ENCODE measurements at regions not wholly inside any gene's neighbourhood (a gene's known extent, or its start where the extent isn't known, plus 50 kb on each side); places are given as distances from the start of the nearest gene placed in this dataset.

DNA sequence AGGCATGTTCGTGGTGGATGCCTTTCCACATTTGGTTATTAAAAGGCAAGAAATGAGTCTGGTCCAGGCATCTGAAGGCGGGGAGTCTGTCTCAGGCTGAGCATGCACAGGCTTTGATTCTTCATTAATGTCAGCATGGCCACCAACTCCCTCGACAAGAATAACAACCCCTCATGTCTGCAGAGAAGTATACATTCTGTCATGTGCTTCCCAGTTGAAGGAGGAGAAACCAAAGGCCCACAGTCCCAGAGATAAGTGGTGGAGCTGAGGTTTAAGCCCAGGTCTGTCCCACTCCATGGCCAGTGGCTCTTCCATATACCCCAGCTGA, 61.6 kb upstream of the LAPTM5 start:
- DNase-seq (ENCODE audit: low spot score in 2 of 2) = no peak
- no peak for FAIRE-seq

GRCh38 chr1:30818568-30819243, 61.1 kb upstream of the LAPTM5 start:
- FAIRE-seq (no peak), DNase-seq (ENCODE audit: low spot score in 2 of 2) (no peak)

DNA sequence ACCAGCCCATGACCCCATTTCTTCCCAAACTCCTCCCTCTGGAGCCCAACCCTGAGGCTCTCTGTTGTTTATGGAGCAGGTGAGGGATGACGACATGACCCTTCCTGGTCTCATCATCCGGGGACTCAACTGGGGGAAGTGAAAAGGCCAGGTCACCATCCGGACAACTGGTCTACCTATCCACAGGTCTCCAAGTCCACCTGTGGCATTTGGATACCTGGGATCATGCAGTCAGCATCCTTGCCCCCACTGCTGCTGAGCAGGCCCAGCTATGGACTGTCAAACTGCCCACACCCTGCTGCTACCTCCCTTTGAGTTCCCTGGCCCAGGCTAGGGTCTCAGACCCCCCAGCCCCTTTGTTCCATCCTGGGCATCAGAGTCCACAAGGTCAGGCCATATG, 60.0 kb upstream of the LAPTM5 start:
- FAIRE-seq (no peak), DNase-seq (ENCODE audit: low spot score in 2 of 2) (no peak)

DNA sequence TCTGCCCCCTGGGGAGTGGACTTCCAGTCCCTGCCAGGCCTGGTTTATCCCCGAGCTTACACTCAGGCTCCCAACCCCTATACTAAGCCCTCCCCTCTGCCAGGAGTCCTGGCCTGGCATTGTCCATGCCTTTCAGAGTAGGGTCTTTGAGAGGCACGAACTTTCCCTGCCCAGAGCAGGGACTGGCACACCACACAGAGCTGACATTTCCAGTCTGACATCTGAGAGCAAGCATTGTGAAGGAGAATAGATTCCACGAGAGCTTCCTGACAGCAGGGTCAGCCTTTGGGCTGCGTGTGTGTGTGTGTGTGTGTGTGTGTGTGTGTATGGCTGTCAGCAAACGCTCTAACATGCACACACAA, 59.5 kb upstream of the LAPTM5 start:
- no peak for DNase-seq (ENCODE audit: low spot score in 2 of 2)
- no peak for FAIRE-seq

GRCh38 chr1:30816211-30817076, 58.9 kb upstream of the LAPTM5 start:
- peak; percentile 79 to 85 for DNase-seq (ENCODE audit: low spot score in 2 of 2)
- FAIRE-seq = no peak

DNA sequence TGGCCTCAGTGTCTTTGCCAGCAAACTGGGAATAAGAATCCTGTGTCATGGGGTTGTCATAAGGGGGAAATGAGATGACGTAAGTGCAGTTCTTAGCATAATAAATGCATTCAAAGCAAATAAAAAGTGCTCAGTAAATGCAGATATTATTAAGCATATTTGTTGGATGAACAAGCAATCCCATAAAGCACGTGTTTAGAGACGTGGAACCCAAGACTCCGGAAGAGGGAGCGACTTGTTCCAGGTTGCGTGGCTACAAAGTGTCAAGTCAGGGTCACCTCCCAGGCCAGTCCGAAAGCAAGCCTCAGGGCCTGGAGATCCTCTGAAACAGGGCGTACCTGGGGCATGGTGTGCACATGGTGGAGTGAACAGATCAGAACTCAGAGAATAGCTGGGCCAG, 58.0 kb upstream of the LAPTM5 start:
- no peak for FAIRE-seq
- DNase-seq (ENCODE audit: low spot score in 2 of 2) = no peak

DNA sequence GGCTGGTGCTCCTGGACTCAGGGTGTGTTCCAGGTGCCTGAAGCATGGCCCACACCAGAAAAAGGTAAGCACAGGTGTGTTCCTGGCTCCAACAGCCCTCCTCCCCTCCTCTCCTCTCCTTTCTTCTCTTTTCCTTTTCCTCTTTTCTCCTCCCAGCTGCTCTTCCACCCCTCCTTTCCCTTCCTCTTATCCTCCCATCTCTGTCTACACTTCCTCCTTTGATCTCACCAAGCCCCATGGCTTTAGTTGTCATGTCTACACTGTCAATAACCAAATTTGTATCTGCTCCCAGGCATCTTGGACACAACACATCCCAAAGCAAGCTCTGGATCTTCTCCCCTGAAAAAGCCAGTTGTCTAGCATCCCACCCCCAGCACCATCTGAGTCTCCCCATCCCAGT, 56.7 kb upstream of the LAPTM5 start:
- DNase-seq (ENCODE audit: low spot score in 2 of 2) (no peak), FAIRE-seq (no peak)

GRCh38 chr1:30812076-30812475, 54.5 kb upstream of the LAPTM5 start:
- FAIRE-seq (no peak), DNase-seq (ENCODE audit: low spot score in 2 of 2) (no peak)

DNA sequence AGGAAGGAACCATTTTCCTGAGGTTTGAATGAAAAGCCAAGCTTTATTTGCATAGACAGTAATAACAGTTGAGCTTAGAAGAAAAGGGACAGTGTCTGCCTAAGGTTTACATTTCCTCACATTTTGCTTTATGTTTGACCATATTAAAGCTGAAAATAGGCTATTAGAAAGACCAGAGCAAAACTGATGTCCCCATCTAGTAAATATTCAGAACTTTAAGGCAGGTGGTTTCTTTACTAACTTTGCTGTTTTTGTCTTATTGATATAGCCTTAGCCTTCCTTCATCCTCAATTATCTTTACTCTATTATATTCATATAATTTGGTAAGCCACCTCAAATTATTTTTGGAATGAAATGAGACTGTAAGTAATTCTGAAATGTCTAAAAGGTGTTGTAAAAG, 53.6 kb upstream of the LAPTM5 start:
- no peak for FAIRE-seq

DNA sequence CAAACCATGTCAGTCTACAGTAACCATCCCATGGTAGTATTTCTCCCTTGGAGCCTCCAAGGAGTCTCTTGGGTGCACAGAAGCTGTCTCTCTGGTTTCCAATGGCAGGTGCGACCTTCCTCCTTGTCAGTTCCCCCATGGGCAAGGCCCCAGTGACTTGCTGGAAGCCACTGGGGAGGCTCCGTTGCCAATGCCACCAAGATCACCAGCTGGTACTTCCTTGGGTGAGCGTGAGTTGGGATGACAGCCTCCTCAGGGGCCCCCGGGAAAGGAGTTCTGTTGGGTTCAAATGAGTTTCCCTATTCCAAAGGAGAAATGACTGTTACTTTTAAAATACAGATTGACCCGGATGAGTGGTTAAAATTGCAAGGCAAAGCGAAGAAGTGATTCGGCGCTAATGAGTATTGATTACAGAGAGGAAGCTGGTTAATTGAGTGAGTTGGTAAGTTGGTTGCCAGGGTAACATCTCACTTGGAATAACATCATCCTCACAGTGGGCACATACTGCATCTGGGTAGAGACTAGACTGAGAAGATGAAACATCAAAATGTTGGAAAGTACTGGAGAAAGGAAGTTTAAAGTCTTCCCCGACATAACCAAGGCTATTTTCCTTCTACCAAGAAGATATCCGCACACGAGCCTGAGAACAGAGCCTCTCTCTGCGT, 53.0 kb upstream of the LAPTM5 start:
- no peak for DNase-seq (ENCODE audit: low spot score in 2 of 2)
- no peak for FAIRE-seq

More for the DNA sequence above, 53.6 kb upstream of the LAPTM5 start:
- no peak for DNase-seq (ENCODE audit: low spot score in 2 of 2)

GRCh38 chr1:30809514-30810263, 52.1 kb upstream of the LAPTM5 start:
- DNase-seq (ENCODE audit: low spot score in 2 of 2) (no peak), FAIRE-seq (no peak)

DNA sequence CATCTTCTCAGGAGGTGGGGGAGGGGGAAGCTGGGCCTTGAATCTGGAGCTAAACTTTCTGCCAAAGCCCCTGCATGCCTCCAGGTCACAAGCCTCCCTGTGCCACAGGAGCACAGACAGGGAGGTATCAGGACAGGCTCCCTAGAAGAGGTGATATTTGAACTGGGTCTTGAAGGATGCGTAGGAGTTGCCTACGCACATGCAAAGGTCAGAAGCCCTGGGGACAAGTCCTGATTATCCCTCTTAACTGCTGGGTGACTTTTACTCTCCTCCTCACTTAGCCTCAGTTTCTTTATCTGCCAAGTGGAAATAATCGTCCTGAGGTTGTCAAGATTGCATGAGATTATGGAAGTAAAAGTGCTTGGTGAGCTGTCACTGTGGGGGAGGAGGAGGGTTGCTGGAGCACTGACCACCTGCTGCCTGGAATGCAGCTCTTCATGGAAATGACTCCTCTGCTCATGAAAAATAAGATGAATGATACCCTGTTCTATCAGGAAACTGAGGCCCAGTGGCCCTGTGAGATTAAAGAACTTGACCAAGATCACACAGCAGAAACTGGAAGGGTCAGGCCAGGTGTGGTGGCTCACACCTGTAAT, 50.6 kb upstream of the LAPTM5 start:
- FAIRE-seq = no peak
- DNase-seq (ENCODE audit: low spot score in 2 of 2) = no peak

DNA sequence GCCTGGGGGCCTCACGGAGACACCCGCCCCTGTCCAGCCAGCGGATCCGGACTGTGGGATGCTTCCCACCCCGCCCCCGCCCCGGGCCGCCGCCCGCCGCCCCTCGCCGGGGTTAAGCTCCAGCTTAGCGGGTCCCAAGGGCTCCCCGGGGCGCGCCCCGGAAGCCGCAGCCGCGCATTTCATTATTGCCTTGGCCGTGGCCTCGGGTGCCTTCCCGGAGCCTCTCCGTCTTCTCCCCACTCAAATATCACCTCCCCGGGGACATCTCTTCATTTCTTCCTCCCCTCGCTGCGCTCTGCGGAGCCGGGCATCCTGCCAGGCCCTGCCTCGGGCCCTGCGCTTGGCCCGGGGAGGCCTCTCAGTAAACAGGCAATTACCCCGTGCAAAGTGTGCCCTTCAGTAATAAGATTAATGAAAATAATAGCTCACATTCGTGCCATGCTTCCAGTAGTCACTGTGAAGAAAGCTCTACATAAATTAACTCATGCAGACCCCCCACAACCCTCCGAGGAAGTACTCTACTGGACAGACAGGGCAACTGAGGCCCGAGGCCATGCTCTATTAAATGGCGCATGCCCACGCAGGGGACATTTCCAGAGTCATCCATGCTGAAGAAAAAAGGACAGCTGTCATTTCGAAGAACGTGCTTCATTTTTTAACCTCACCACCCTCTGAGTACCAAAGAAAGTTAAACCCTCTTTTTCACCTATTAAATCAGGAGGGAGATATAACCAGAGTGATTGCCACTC, 49.9 kb upstream of the LAPTM5 start:
- no peak for DNase-seq (ENCODE audit: low spot score in 2 of 2)

More for the DNA sequence above, 49.9 kb upstream of the LAPTM5 start:
- FAIRE-seq = no peak
